A549 (cell line): ENCODE measurements at regions not wholly inside any gene's neighbourhood (a gene's known extent, or its start where the extent isn't known, plus 50 kb on each side); places are given as distances from the start of the nearest gene placed in this dataset.

Source experiments
- ATAC-seq, 2 experiments: fragments of 200-7000 bp in 1 of 2; fragments of >200 bp in 1 of 2; cut with Nextera tagmentation in 1 of 2; cut with Tn5 transposase in 1 of 2; 3 replicates each; pipeline versions ENCODE4 v1.8.0 to v1.9.1; 2018 to 2020; ENCODE audit warnings: mild to moderate bottlenecking in 1 of 2, moderate library complexity in 1 of 2
- CTCF ChIA-PET: fragments of 300-600 bp; sonication (Branson Sonifier 250); formaldehyde crosslinking; extraction: SDS; loops from one replicate; lab custom pipeline; 2021; ENCODE audit warnings: antibody characterized with exemption, inconsistent platforms; lab: Yijun Ruan, JAX
- POLR2A ChIA-PET: fragments of 350-600 bp; formaldehyde crosslinking; extraction: SDS; loops from one replicate; lab custom pipeline; 2021; ENCODE audit warnings: antibody characterized with exemption, inconsistent platforms; lab: Yijun Ruan, JAX
- DNase-seq, 2 experiments: peaks; one replicate each; pipeline versions ENCODE4 v3.0.0 to v3.0.0-alpha.2; 2011 to 2016; ENCODE audit warnings: low read depth in 1 of 2, low spot score in 1 of 2
- FAIRE-seq: peaks from 2 replicates; lab custom pipeline; 2011; peaks lifted over from hg19 to GRCh38; lab: Jason Lieb, UNC
- H3K27ac ChIP-seq, 2 experiments: fragments of >200 bp; sonication (Bioruptor Twin); formaldehyde crosslinking; 3 replicates each; pipeline ENCODE4 v1.5.1; 2016 to 2017
- H3K4me1 ChIP-seq: fragments of >200 bp; sonication (Bioruptor Twin); formaldehyde crosslinking; 3 replicates; pipeline ENCODE4 v1.6.1; 2016
- H3K4me2 ChIP-seq: fragments of >200 bp; sonication (Bioruptor Twin); formaldehyde crosslinking; 3 replicates; pipeline ENCODE4 v1.6.1; 2016
- H3K4me3 ChIP-seq: fragments of >200 bp; sonication (Bioruptor Twin); formaldehyde crosslinking; 3 replicates; pipeline ENCODE4 v1.5.1; 2016
- H3K9me3 ChIP-seq: fragments of >200 bp; sonication (Bioruptor Twin); formaldehyde crosslinking; 3 replicates; pipeline ENCODE4 v1.6.1; 2016
- BHLHE40 ChIP-seq: IDR thresholded peaks from 2 replicates; pipeline ENCODE4 v1.6.1; 2012; ENCODE audit warnings: low read depth, low read length, inconsistent platforms
- CBX8 ChIP-seq: fragments of 200-600 bp; sonication (generic); IDR thresholded peaks from 2 replicates; pipeline ENCODE4 v1.6.1; 2016
- CEBPB ChIP-seq, 2 experiments: fragments of >200 bp in 1 of 2; sonication (Bioruptor Twin) in 1 of 2; formaldehyde crosslinking in 1 of 2; IDR thresholded peaks; 2 replicates each; pipeline ENCODE4 v1.6.1; 2012 to 2016
- CHD2 ChIP-seq: fragments of 150-350 bp; IDR thresholded peaks from 2 replicates; pipeline ENCODE4 v1.6.1; 2014; ENCODE audit warnings: low read length; ENCODE audit not compliant: partially characterized antibody
- CHD4 ChIP-seq: fragments of 200-600 bp; sonication (generic); IDR thresholded peaks from 2 replicates; pipeline ENCODE4 v1.6.1; 2016; ENCODE audit warnings: antibody characterized with exemption, mild to moderate bottlenecking, borderline replicate concordance
- EP300 ChIP-seq, 2 experiments: fragments of >200 bp; sonication (Bioruptor Twin); formaldehyde crosslinking; IDR thresholded peaks; 2 replicates in 1 of 2; 3 replicates in 1 of 2; pipeline ENCODE4 v1.6.1; 2016 to 2017
- FOSB ChIP-seq: fragments of 250-450 bp; sonication (Bioruptor Pico); IDR thresholded peaks from 2 replicates; pipeline ENCODE4 v1.5.0; 2020; ENCODE audit warnings: mild to moderate bottlenecking, moderate library complexity
- FOSL2 ChIP-seq, 2 experiments: fragments of 450-650 bp in 1 of 2; fragments of >200 bp in 1 of 2; sonication (Bioruptor Twin) in 1 of 2; formaldehyde crosslinking; IDR thresholded peaks; 2 replicates each; pipeline versions ENCODE4 v1.5.0 to v1.6.1; 2016 to 2020; ENCODE audit warnings: mild to moderate bottlenecking in 1 of 2, moderate library complexity in 1 of 2
- FOXS1 ChIP-seq: fragments of 250-450 bp; sonication (Bioruptor Pico); IDR thresholded peaks from 2 replicates; pipeline ENCODE4 v1.5.0; 2020; ENCODE audit warnings: mild to moderate bottlenecking, moderate library complexity
- GATA3 ChIP-seq: IDR thresholded peaks from 2 replicates; pipeline ENCODE4 v1.6.1; 2012; ENCODE audit warnings: borderline replicate concordance
- HEYL ChIP-seq: fragments of 250-450 bp; sonication (Bioruptor Pico); IDR thresholded peaks from 2 replicates; pipeline ENCODE4 v1.8.0; 2021; ENCODE audit warnings: mild to moderate bottlenecking, moderate library complexity
- HOXA7 ChIP-seq: fragments of 250-450 bp; sonication (Bioruptor Pico); IDR thresholded peaks from 2 replicates; pipeline ENCODE4 v1.5.0; 2020; ENCODE audit warnings: mild to moderate bottlenecking, moderate library complexity
- HOXB13 ChIP-seq: fragments of 250-450 bp; sonication (Bioruptor Pico); IDR thresholded peaks from 2 replicates; pipeline ENCODE4 v1.5.0; 2020; ENCODE audit warnings: low read depth, mild to moderate bottlenecking, moderate library complexity
- KDM1A ChIP-seq: fragments of 200-600 bp; sonication (generic); IDR thresholded peaks from 2 replicates; pipeline ENCODE4 v1.6.1; 2016; ENCODE audit warnings: low read depth, mild to moderate bottlenecking
- KDM5A ChIP-seq: fragments of 200-600 bp; sonication (generic); IDR thresholded peaks from 2 replicates; pipeline ENCODE4 v1.6.1; 2016; ENCODE audit warnings: antibody characterized with exemption, mild to moderate bottlenecking
- MAZ ChIP-seq: fragments of 150-350 bp; IDR thresholded peaks from 2 replicates; pipeline ENCODE4 v1.6.1; 2014; ENCODE audit warnings: antibody characterized with exemption, low read depth, low read length, borderline replicate concordance
- NPAS2 ChIP-seq: fragments of 250-450 bp; sonication (Bioruptor Pico); IDR thresholded peaks from 2 replicates; pipeline ENCODE4 v1.8.0; 2022; ENCODE audit warnings: mild to moderate bottlenecking, moderate library complexity, borderline replicate concordance
- NR3C1 ChIP-seq: fragments of >200 bp; sonication (Bioruptor Twin); formaldehyde crosslinking; IDR thresholded peaks from 3 replicates; pipeline ENCODE4 v1.6.1; 2017
- POLR2A ChIP-seq: IDR thresholded peaks from 2 replicates; pipeline ENCODE4 v1.6.1; 2012; ENCODE audit warnings: mild to moderate bottlenecking, low read length
- RAD21 ChIP-seq, 2 experiments: fragments of >200 bp in 1 of 2; sonication (Bioruptor Twin) in 1 of 2; formaldehyde crosslinking in 1 of 2; IDR thresholded peaks in 1 of 2; conservative IDR thresholded peaks in 1 of 2; 2 replicates in 1 of 2; 3 replicates in 1 of 2; pipeline ENCODE4 v1.6.1; 2012 to 2018; ENCODE audit warnings: inconsistent platforms in 1 of 2
- RARB ChIP-seq: fragments of 250-450 bp; sonication (Bioruptor Pico); IDR thresholded peaks from 2 replicates; pipeline ENCODE4 v1.8.0; 2021; ENCODE audit warnings: mild to moderate bottlenecking, moderate library complexity
- SREBF2 ChIP-seq: fragments of 450-650 bp; IDR thresholded peaks from 2 replicates; pipeline ENCODE4 v1.6.1; 2014; ENCODE audit warnings: mild to moderate bottlenecking, moderate library complexity
- ZC3H11A ChIP-seq: fragments of 450-650 bp; IDR thresholded peaks from 2 replicates; pipeline ENCODE4 v1.6.1; 2014; ENCODE audit warnings: antibody characterized with exemption, mild to moderate bottlenecking
- ZFP36 ChIP-seq: fragments of 450-650 bp; IDR thresholded peaks from 2 replicates; pipeline ENCODE4 v1.6.1; 2014; ENCODE audit warnings: borderline replicate concordance; ENCODE audit not compliant: partially characterized antibody
- ZNF302 ChIP-seq: fragments of 250-450 bp; sonication (Bioruptor Pico); IDR thresholded peaks from 2 replicates; pipeline ENCODE4 v1.9.0; 2021; ENCODE audit warnings: inconsistent platforms, mild to moderate bottlenecking, moderate library complexity
- ZSCAN20 ChIP-seq: fragments of 250-450 bp; sonication (Bioruptor Pico); IDR thresholded peaks from 2 replicates; pipeline ENCODE4 v1.8.0; 2022; ENCODE audit warnings: mild to moderate bottlenecking, moderate library complexity
- WGBS: methylation state at CpG from one replicate; pipeline ENCODE4 v1.1.6; 2017; ENCODE audit errors: missing lambda C conversion rate; 5-methylcytosine and 5-hydroxymethylcytosine counted together
- TF ChIP-seq, protein P1 (sequence below): fragments of >200 bp; sonication (Bioruptor Twin); formaldehyde crosslinking; IDR thresholded peaks from 2 replicates; pipeline ENCODE4 v1.6.1; 2016
- TF ChIP-seq, protein P2 (sequence below): fragments of 150-350 bp; IDR thresholded peaks from 2 replicates; pipeline ENCODE4 v1.6.1; 2014; ENCODE audit warnings: low read depth, mild to moderate bottlenecking, low read length
- TF ChIP-seq, protein P3 (sequence below): fragments of 450-650 bp; IDR thresholded peaks from 2 replicates; pipeline ENCODE4 v1.6.1; 2014; ENCODE audit warnings: antibody characterized with exemption
- TF ChIP-seq, protein P4 (sequence below): IDR thresholded peaks from 2 replicates; pipeline ENCODE4 v1.6.1; 2012
- TF ChIP-seq, protein P5 (sequence below): IDR thresholded peaks from 2 replicates; pipeline ENCODE4 v1.6.1; 2012
- TF ChIP-seq, protein P6 (sequence below): fragments of 250-450 bp; sonication (Bioruptor Pico); IDR thresholded peaks from 2 replicates; pipeline ENCODE4 v1.5.0; 2021; ENCODE audit warnings: mild to moderate bottlenecking, moderate library complexity, borderline replicate concordance

DNA sequence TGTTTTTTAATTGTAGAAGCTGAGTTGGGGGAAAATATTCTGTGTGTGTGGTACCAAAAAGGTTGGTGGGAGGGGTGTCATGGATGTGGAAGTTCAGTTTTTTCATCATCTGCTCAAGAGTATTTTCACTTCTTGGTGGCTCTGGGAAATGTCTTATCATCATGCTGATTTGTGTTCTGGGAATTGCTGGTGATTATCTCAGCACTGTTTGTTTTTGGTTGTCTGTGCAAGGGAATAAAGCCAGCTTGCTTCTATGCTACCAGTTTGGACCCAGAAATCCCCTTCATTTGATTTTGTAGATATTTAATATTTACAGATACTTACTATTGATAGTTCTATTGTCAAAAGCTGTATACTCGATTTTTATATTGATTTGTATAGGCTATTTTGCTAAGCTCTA lies 2289.7 kb downstream of the MAT2B start:
- Histone ChIP-seq H3K4me1 (no peaks in the 10 kb centered on the region), H3K27ac (no peak overlapping the region), H3K9me3 (no peaks in the 10 kb centered on the region), H3K4me3 (no peak overlapping the region), H3K4me2 (no peak overlapping the region)
- TF ChIP-seq KDM1A (no peak), KDM5A (no peak), HOXB13 (no peak), HEYL (CRISPR knock-in tag) (no peak), SREBF2 (no peak), RAD21 (conservative IDR thresholded peaks at IDR 0.05 in 1 of 2, IDR thresholded peaks at IDR 0.05 in 1 of 2) (no peak), NPAS2 (CRISPR knock-in tag) (no peak), FOXS1 (no peak), CHD2 (no peak), CBX8 (no peak), FOSB (CRISPR knock-in tag) (no peak), RARB (no peak), FOSL2 (IDR thresholded peaks at IDR 0.05) (no peak), FOSL2 (CRISPR knock-in tag; IDR thresholded peaks at IDR 0.05) (no peak), GATA3 (no peak), EP300 (IDR thresholded peaks at IDR 0.05) (no peak), POLR2A (no peak), BHLHE40 (no peak)
- TF ChIP-seq, protein P1, sequence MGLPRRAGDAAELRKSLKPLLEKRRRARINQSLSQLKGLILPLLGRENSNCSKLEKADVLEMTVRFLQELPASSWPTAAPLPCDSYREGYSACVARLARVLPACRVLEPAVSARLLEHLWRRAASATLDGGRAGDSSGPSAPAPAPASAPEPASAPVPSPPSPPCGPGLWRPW = no peak
- TF ChIP-seq, protein P2, sequence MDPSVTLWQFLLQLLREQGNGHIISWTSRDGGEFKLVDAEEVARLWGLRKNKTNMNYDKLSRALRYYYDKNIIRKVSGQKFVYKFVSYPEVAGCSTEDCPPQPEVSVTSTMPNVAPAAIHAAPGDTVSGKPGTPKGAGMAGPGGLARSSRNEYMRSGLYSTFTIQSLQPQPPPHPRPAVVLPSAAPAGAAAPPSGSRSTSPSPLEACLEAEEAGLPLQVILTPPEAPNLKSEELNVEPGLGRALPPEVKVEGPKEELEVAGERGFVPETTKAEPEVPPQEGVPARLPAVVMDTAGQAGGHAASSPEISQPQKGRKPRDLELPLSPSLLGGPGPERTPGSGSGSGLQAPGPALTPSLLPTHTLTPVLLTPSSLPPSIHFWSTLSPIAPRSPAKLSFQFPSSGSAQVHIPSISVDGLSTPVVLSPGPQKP = no peak
- DNase-seq (no peak), ATAC-seq (no peak), FAIRE-seq (no peak)
- WGBS = 0% methylated on average over 1 of the region's 1 CpG
- POLR2A ChIA-PET = no interaction called here
- CTCF ChIA-PET = no interaction called here

DNA sequence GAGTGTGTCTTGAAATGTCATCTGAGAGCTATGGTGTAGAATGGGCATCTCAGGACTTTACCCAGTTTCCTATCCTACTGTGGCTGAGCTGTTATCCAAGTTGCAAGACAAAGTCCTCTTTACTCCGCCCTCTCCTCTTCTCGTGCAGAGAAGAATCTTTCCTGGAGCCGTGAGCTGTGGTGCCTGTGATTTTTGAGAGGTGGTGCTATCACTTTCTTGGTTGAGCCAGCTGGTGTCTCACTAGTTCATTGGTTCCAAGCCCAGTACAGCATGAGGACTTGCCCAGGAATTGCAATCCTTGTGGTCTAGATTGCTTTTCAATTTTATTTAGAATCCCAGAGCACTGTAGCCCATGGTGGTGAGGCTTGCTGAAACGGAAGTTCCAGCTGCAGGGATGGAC lies 2300.3 kb downstream of the MAT2B start:
- POLR2A ChIA-PET = no interaction called here
- Histone ChIP-seq H3K4me1 (no peaks in the 10 kb centered on the region), H3K9me3 (no peaks in the 10 kb centered on the region), H3K4me3 (no peak overlapping the region), H3K4me2 (no peak overlapping the region), H3K27ac (no peak overlapping the region)
- DNase-seq = no peak
- FAIRE-seq = no peak
- no peak for ATAC-seq
- 7% methylated on average over 4 of the region's 4 CpGs for WGBS
- TF ChIP-seq ZSCAN20 (CRISPR knock-in tag) (no peak), RARB (no peak), ZFP36 (no peak)
- TF ChIP-seq, protein P3, sequence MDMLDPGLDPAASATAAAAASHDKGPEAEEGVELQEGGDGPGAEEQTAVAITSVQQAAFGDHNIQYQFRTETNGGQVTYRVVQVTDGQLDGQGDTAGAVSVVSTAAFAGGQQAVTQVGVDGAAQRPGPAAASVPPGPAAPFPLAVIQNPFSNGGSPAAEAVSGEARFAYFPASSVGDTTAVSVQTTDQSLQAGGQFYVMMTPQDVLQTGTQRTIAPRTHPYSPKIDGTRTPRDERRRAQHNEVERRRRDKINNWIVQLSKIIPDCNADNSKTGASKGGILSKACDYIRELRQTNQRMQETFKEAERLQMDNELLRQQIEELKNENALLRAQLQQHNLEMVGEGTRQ = no peak
- TF ChIP-seq, protein P4, sequence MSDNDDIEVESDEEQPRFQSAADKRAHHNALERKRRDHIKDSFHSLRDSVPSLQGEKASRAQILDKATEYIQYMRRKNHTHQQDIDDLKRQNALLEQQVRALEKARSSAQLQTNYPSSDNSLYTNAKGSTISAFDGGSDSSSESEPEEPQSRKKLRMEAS = no peak
- CTCF ChIA-PET = no interaction called here

DNA sequence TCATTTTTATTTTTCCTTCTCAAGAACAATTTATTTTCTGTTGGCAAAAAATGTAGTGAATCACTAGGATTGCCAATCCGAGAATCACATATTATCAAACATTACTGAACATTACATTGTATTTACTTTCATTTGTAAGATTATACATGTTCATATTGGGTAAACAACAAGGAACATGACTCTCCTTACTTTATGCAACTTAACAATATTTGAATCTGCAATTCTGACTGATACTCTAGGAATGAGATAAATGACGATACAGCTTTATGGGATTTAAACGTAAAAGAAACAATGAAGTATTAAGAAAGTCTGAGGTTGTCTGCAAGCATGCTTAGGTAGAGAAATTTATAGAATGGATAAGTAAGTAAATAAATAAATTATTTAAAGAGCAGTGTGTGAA lies 2302.9 kb downstream of the MAT2B start:
- no peak for FAIRE-seq
- Histone ChIP-seq H3K4me2 (no peak overlapping the region), H3K27ac (no peak overlapping the region), H3K4me1 (no peaks in the 10 kb centered on the region), H3K9me3 (no peaks in the 10 kb centered on the region), H3K4me3 (no peak overlapping the region)
- 21% methylated on average over 3 of the region's 3 CpGs for WGBS
- no peak for DNase-seq
- POLR2A ChIA-PET = no interaction called here
- ATAC-seq = no peak
- CTCF ChIA-PET = no interaction called here
- TF ChIP-seq CEBPB (IDR thresholded peaks at IDR 0.05) = no peak
- TF ChIP-seq KDM1A = no peak
- no peak for TF ChIP-seq ZC3H11A
- TF ChIP-seq EP300 (IDR thresholded peaks at IDR 0.05) = no peak
- no peak for TF ChIP-seq NR3C1
- no peak for TF ChIP-seq HOXA7
- no peak for TF ChIP-seq POLR2A
- TF ChIP-seq, protein P3 = no peak
- TF ChIP-seq ZNF302 (CRISPR knock-in tag) = no peak
- TF ChIP-seq, protein P5, sequence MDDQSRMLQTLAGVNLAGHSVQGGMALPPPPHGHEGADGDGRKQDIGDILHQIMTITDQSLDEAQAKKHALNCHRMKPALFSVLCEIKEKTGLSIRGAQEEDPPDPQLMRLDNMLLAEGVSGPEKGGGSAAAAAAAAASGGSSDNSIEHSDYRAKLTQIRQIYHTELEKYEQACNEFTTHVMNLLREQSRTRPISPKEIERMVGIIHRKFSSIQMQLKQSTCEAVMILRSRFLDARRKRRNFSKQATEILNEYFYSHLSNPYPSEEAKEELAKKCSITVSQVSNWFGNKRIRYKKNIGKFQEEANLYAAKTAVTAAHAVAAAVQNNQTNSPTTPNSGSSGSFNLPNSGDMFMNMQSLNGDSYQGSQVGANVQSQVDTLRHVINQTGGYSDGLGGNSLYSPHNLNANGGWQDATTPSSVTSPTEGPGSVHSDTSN = no peak
- TF ChIP-seq MAZ = no peak
- no peak for TF ChIP-seq CHD4
- no peak for TF ChIP-seq FOSB (CRISPR knock-in tag)
- TF ChIP-seq, protein P6, sequence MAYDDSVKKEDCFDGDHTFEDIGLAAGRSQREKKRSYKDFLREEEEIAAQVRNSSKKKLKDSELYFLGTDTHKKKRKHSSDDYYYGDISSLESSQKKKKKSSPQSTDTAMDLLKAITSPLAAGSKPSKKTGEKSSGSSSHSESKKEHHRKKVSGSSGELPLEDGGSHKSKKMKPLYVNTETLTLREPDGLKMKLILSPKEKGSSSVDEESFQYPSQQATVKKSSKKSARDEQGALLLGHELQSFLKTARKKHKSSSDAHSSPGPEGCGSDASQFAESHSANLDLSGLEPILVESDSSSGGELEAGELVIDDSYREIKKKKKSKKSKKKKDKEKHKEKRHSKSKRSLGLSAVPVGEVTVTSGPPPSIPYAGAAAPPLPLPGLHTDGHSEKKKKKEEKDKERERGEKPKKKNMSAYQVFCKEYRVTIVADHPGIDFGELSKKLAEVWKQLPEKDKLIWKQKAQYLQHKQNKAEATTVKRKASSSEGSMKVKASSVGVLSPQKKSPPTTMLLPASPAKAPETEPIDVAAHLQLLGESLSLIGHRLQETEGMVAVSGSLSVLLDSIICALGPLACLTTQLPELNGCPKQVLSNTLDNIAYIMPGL (CRISPR knock-in tag) = no peak
- TF ChIP-seq CHD2 = no peak
